H9 (cell line): ENCODE measurements at regions not wholly inside any gene's neighbourhood (a gene's known extent, or its start where the extent isn't known, plus 50 kb on each side); places are given as distances from the start of the nearest gene placed in this dataset.

Experiments used
- DNase-seq: peaks from one replicate; pipeline ENCODE4 v3.0.0-alpha.2; 2017
- H2AFZ ChIP-seq: one replicate; pipeline ENCODE4 v1.6.1; 2013; ENCODE audit warnings: mild to moderate bottlenecking, low read length, control low read depth, moderate library complexity
- H2AK5ac ChIP-seq: 2 replicates; pipeline ENCODE4 v1.6.1; 2013; ENCODE audit warnings: low read length, control low read depth, mixed read lengths; ENCODE audit not compliant: insufficient read length
- H2BK120ac ChIP-seq: one replicate; pipeline ENCODE4 v1.6.1; 2013; ENCODE audit warnings: low read depth, mild to moderate bottlenecking, low read length, control low read depth, inconsistent platforms; ENCODE audit not compliant: poor library complexity, severe bottlenecking
- H2BK12ac ChIP-seq: 2 replicates; pipeline ENCODE4 v1.6.1; 2013; ENCODE audit warnings: low read length, control low read depth, mixed read lengths, low read depth; ENCODE audit not compliant: insufficient read length
- H2BK15ac ChIP-seq: 2 replicates; pipeline ENCODE4 v1.6.1; 2013; ENCODE audit warnings: low read depth, low read length, control low read depth
- H2BK20ac ChIP-seq: one replicate; pipeline ENCODE4 v1.6.1; 2013; ENCODE audit warnings: low read depth, mild to moderate bottlenecking, low read length, control low read depth, inconsistent platforms; ENCODE audit not compliant: poor library complexity, severe bottlenecking
- H2BK5ac ChIP-seq: 2 replicates; pipeline ENCODE4 v1.6.1; 2013; ENCODE audit warnings: low read length, control low read depth, mixed read lengths; ENCODE audit not compliant: insufficient read length
- H3K14ac ChIP-seq: 2 replicates; pipeline ENCODE4 v1.6.1; 2013; ENCODE audit warnings: low read length, control low read depth; ENCODE audit not compliant: insufficient read depth
- H3K18ac ChIP-seq: 2 replicates; pipeline ENCODE4 v1.6.1; 2013; ENCODE audit warnings: low read depth, mild to moderate bottlenecking, mixed read lengths, low read length, control low read depth; ENCODE audit not compliant: insufficient read length
- H3K23ac ChIP-seq: 2 replicates; pipeline ENCODE4 v1.6.1; 2013; ENCODE audit warnings: low read length, control low read depth, mixed read lengths, low read depth; ENCODE audit not compliant: insufficient read length
- H3K23me2 ChIP-seq: 2 replicates; pipeline ENCODE4 v1.6.1; 2013; ENCODE audit warnings: low read depth, mild to moderate bottlenecking, mixed read lengths, low read length, control low read depth; ENCODE audit not compliant: insufficient read length, poor library complexity, severe bottlenecking
- H3K27ac ChIP-seq: 2 replicates; pipeline ENCODE4 v1.5.1; 2013; ENCODE audit warnings: low read length, control low read depth, mixed read lengths, low read depth; ENCODE audit not compliant: insufficient read length
- H3K27me3 ChIP-seq: 2 replicates; pipeline ENCODE4 v1.6.1; 2013; ENCODE audit warnings: low read length, control low read depth, inconsistent platforms; ENCODE audit not compliant: insufficient read depth
- H3K4ac ChIP-seq: 2 replicates; pipeline ENCODE4 v1.6.1; 2013; ENCODE audit warnings: low read depth, mild to moderate bottlenecking, control low read depth, inconsistent platforms, low read length, moderate library complexity
- H3K4me1 ChIP-seq: 2 replicates; pipeline ENCODE4 v1.6.1; 2013; ENCODE audit warnings: low read length, control low read depth, inconsistent platforms; ENCODE audit not compliant: insufficient read depth
- H3K4me2 ChIP-seq: 2 replicates; pipeline ENCODE4 v1.6.1; 2013; ENCODE audit warnings: low read length, control low read depth, mixed read lengths; ENCODE audit not compliant: insufficient read length, insufficient read depth
- H3K56ac ChIP-seq: 2 replicates; pipeline ENCODE4 v1.6.1; 2013; ENCODE audit warnings: low read depth, mild to moderate bottlenecking, mixed read lengths, low read length, control low read depth; ENCODE audit not compliant: insufficient read length
- H3K79me1 ChIP-seq: 2 replicates; pipeline ENCODE4 v1.6.1; 2013; ENCODE audit warnings: low read depth, mild to moderate bottlenecking, moderate library complexity, low read length, control low read depth, inconsistent platforms; ENCODE audit not compliant: insufficient read depth, poor library complexity, severe bottlenecking
- H3K79me2 ChIP-seq: 2 replicates; pipeline ENCODE4 v1.6.1; 2013; ENCODE audit warnings: low read length, control low read depth, inconsistent platforms; ENCODE audit not compliant: insufficient read depth
- H3K9ac ChIP-seq: 2 replicates; pipeline ENCODE4 v1.6.1; 2013; ENCODE audit warnings: low read length, control low read depth, mixed read lengths; ENCODE audit not compliant: insufficient read length; ENCODE audit errors: extremely low read depth
- H3K9me3 ChIP-seq: one replicate; pipeline ENCODE4 v1.6.1; 2013; ENCODE audit warnings: low read depth, low read length, inconsistent platforms; ENCODE audit not compliant: control insufficient read depth
- H3T11ph ChIP-seq: one replicate; pipeline ENCODE4 v1.6.1; 2013; ENCODE audit warnings: mild to moderate bottlenecking, low read length, control low read depth, inconsistent platforms
- H4K20me1 ChIP-seq: one replicate; pipeline ENCODE4 v1.6.1; 2013; ENCODE audit not compliant: control insufficient read depth, insufficient read length, insufficient read depth
- H4K5ac ChIP-seq: 2 replicates; pipeline ENCODE4 v1.6.1; 2013; ENCODE audit warnings: low read depth, mild to moderate bottlenecking, mixed read lengths, low read length, control low read depth; ENCODE audit not compliant: insufficient read length
- H4K8ac ChIP-seq: replicated peaks from 2 replicates; pipeline ENCODE4 v1.6.1; 2013; ENCODE audit warnings: low read length, control low read depth, mixed read lengths, low read depth; ENCODE audit not compliant: insufficient read length
- H4K91ac ChIP-seq: 2 replicates; pipeline ENCODE4 v1.6.1; 2013; ENCODE audit warnings: low read depth, mild to moderate bottlenecking, moderate library complexity, mixed read lengths, low read length, control low read depth; ENCODE audit not compliant: insufficient read length
- H3K27ac Mint-ChIP-seq, 3 experiments: 2 replicates in 2 of 3; 3 replicates in 1 of 3; pipeline ENCODE4 v1.8.0; 2020 to 2021; ENCODE audit warnings: mixed read lengths in 3 of 3, mild to moderate bottlenecking in 1 of 3, moderate library complexity in 1 of 3
- H3K27me3 Mint-ChIP-seq: 2 replicates; pipeline ENCODE4 v1.8.0; 2021; ENCODE audit warnings: low read depth, mild to moderate bottlenecking, moderate library complexity, mixed read lengths
- H3K36me3 Mint-ChIP-seq, 3 experiments: 2 replicates in 2 of 3; 3 replicates in 1 of 3; pipeline ENCODE4 v1.8.0; 2020 to 2021; ENCODE audit warnings: low read depth in 3 of 3, mixed read lengths in 3 of 3; ENCODE audit not compliant: insufficient read depth in 1 of 3
- H3K4me1 Mint-ChIP-seq, 2 experiments: 2 replicates each; pipeline ENCODE4 v1.8.0; 2020; ENCODE audit warnings: mixed read lengths in 2 of 2
- H3K4me3 Mint-ChIP-seq, 2 experiments: 2 replicates in 1 of 2; 3 replicates in 1 of 2; pipeline ENCODE4 v1.8.0; 2020 to 2021; ENCODE audit warnings: mild to moderate bottlenecking in 2 of 2, mixed read lengths in 2 of 2, moderate library complexity in 1 of 2
- H3K9me3 Mint-ChIP-seq, 2 experiments: 2 replicates in 1 of 2; 3 replicates in 1 of 2; pipeline ENCODE4 v1.8.0; 2020; ENCODE audit warnings: mild to moderate bottlenecking in 2 of 2, mixed read lengths in 2 of 2, moderate library complexity in 1 of 2
- CTCF ChIP-seq: fragments of 200-600 bp; sonication (generic); conservative IDR thresholded peaks from 3 replicates; pipeline ENCODE4 v1.8.0; 2021; ENCODE audit warnings: antibody characterized with exemption, mild to moderate bottlenecking
- WGBS: extraction: QIAGEN DNeasy Blood & Tissue Kit; methylation state at CpG from one replicate; pipeline ENCODE4 v1.1.7; 2013; ENCODE audit warnings: missing lambda C conversion rate, low lambda C conversion rate, mixed read lengths; ENCODE audit not compliant: insufficient read length; ENCODE audit errors: extremely low coverage; 5-methylcytosine and 5-hydroxymethylcytosine counted together

DNA sequence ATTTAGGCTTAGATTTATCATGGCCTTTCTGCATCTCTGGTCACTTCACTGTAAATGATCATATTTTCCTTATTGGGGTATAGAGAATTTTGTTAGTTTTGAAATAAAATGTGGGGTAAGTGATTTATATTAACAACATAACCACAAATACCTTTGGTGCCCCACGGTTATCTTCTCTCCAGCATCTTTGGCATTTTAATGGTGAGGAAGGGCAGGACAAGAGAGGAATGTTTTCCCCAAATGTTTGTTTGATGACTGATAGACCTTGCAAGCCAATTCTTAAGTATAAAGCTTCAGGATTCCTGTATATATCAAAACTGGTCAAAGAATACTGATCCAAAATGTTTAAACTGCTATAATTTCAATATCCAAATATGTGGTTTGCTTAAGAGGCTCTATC lies 171.6 kb upstream of the SMLR1 start:
- Histone ChIP-seq H3K4me2 (no peak overlapping the region), H2BK5ac (no peak overlapping the region)

More for the DNA sequence above, 171.6 kb upstream of the SMLR1 start:
- no peaks in the 10 kb centered on the region for H3K4me1 ChIP-seq
- H2BK12ac ChIP-seq: no peak overlapping the region
- H3K27ac ChIP-seq: no peak overlapping the region
- TF ChIP-seq CTCF: no peak
- H2BK20ac ChIP-seq: no peak overlapping the region
- H4K20me1 ChIP-seq: no peaks in the 10 kb centered on the region
- H3K56ac ChIP-seq: no peak overlapping the region
- no peak overlapping the region for H4K8ac ChIP-seq
- H4K5ac ChIP-seq: no peak overlapping the region
- no peak overlapping the region for H4K91ac ChIP-seq
- DNase-seq: no peak
- H3K14ac ChIP-seq: no peak overlapping the region
- no peak overlapping the region for H2AK5ac ChIP-seq
- no peak overlapping the region for H3K4ac ChIP-seq
- Mint-ChIP-seq H3K27me3 (no peaks in the 10 kb centered on the region; the same call in 1 of the 2 replicates), H3K36me3 (no peaks in the 10 kb centered on the region; a peak in 1 of 7 replicates), H3K4me1 (no peaks in the 10 kb centered on the region), H3K9me3 (peaks cover 0 to 3% of the 10 kb centered on the region in 2 experiments; a peak in 1 of 5 replicates), H3K4me3 (no peak overlapping the region), H3K27ac (no peak overlapping the region)
- H3K79me2 ChIP-seq: no peaks in the 10 kb centered on the region
- no peak overlapping the region for H2BK120ac ChIP-seq
- H3K23me2 ChIP-seq: no peaks in the 10 kb centered on the region
- no peak overlapping the region for H2BK15ac ChIP-seq
- no peaks in the 10 kb centered on the region for H3K9me3 ChIP-seq
- no peaks in the 10 kb centered on the region for H3K79me1 ChIP-seq
- H3K23ac ChIP-seq: no peak overlapping the region
- WGBS: no CpG with 5 or more reads among the region's 1 CpG
- H3K27me3 ChIP-seq: no peaks in the 10 kb centered on the region; the same call in 1 of the 2 replicates
- no peak overlapping the region for H3K9ac ChIP-seq
- H2AFZ ChIP-seq: no peak overlapping the region
- H3K18ac ChIP-seq: no peak overlapping the region
- H3T11ph ChIP-seq: no peak overlapping the region
